CD4-positive, alpha-beta T cell treated with Interleukin-6 for 4 hours (primary cell): ENCODE measurements at regions not wholly inside any gene's neighbourhood (a gene's known extent, or its start where the extent isn't known, plus 50 kb on each side); places are given as distances from the start of the nearest gene placed in this dataset.
"Not testable (repeated sequence)": the region's sequence is repeated elsewhere in the genome, so short reads cannot be mapped to it uniquely, and the experiment has no call there.

ENCODE experiments used
- DNase-seq: peaks from one replicate; pipeline ENCODE4 v3.0.0-alpha.2; 2020; ENCODE audit warnings: mixed read lengths

GRCh38 chr11:47928426-47928825, 51.9 kb upstream of the PTPRJ start:
- no peak for DNase-seq

GRCh38 chr11:47924184-47924691, 56.1 kb upstream of the PTPRJ start:
- no peak for DNase-seq

- DNase-seq: no peak
Measured at GRCh38 chr11:47923667-47924066, 56.7 kb upstream of the PTPRJ start.

- not testable (repeated sequence) for DNase-seq
Measured at GRCh38 chr11:47921080-47921555, 59.2 kb upstream of the PTPRJ start.

- DNase-seq: no peak
Measured at GRCh38 chr11:47918882-47919495, 61.4 kb upstream of the PTPRJ start.

- no peak for DNase-seq
Measured at GRCh38 chr11:47918370-47918690, 62.0 kb upstream of the PTPRJ start.

- no peak for DNase-seq
Measured at GRCh38 chr11:47917599-47918369, 62.6 kb upstream of the PTPRJ start.

GRCh38 chr11:47916361-47916841, 64.0 kb upstream of the PTPRJ start:
- DNase-seq: no peak

GRCh38 chr11:47915783-47916182, 64.6 kb upstream of the PTPRJ start:
- no peak for DNase-seq

- DNase-seq: peak; percentile 54
Measured at GRCh38 chr11:47915374-47915773, 65.0 kb upstream of the PTPRJ start.

- DNase-seq: no peak
Measured at GRCh38 chr11:47914743-47915142, 65.6 kb upstream of the PTPRJ start.

GRCh38 chr11:47913529-47914244, 65.5 kb upstream of the NUP160 start:
- DNase-seq: no peak

- DNase-seq: no peak
Measured at GRCh38 chr11:47912843-47913437, 64.8 kb upstream of the NUP160 start.

- DNase-seq: no peak
Measured at GRCh38 chr11:47911149-47911548, 63.0 kb upstream of the NUP160 start.

GRCh38 chr11:47908198-47908597, 60.0 kb upstream of the NUP160 start:
- no peak for DNase-seq

GRCh38 chr11:47907499-47907898, 59.3 kb upstream of the NUP160 start:
- no peak for DNase-seq

- DNase-seq: no peak
Measured at GRCh38 chr11:47906066-47906465, 57.9 kb upstream of the NUP160 start.

GRCh38 chr11:47905358-47906059, 57.4 kb upstream of the NUP160 start:
- no peak for DNase-seq

GRCh38 chr11:47904808-47905207, 56.7 kb upstream of the NUP160 start:
- DNase-seq: no peak

GRCh38 chr11:47904048-47904447, 55.9 kb upstream of the NUP160 start:
- no peak for DNase-seq

GRCh38 chr11:47899801-47900200, 51.7 kb upstream of the NUP160 start:
- no peak for DNase-seq
